PC-3 (cell line): ENCODE measurements at regions not wholly inside any gene's neighbourhood (a gene's known extent, or its start where the extent isn't known, plus 50 kb on each side); places are given as distances from the start of the nearest gene placed in this dataset.

Experiments
- EZH2 ChIP-seq: fragments of 300-600 bp; sonication (generic); IDR thresholded peaks from one replicate; pipeline ENCODE4 v1.6.1; 2017; ENCODE audit warnings: antibody characterized with exemption, mild to moderate bottlenecking, low read length; ENCODE audit not compliant: unreplicated experiment
- TF ChIP-seq, protein P1 (sequence below): fragments of 300-600 bp; sonication (generic); conservative IDR thresholded peaks from 2 replicates; pipeline ENCODE4 v1.5.1; 2017; ENCODE audit warnings: antibody characterized with exemption, low read depth, mild to moderate bottlenecking, low read length

- TF ChIP-seq, protein P1, sequence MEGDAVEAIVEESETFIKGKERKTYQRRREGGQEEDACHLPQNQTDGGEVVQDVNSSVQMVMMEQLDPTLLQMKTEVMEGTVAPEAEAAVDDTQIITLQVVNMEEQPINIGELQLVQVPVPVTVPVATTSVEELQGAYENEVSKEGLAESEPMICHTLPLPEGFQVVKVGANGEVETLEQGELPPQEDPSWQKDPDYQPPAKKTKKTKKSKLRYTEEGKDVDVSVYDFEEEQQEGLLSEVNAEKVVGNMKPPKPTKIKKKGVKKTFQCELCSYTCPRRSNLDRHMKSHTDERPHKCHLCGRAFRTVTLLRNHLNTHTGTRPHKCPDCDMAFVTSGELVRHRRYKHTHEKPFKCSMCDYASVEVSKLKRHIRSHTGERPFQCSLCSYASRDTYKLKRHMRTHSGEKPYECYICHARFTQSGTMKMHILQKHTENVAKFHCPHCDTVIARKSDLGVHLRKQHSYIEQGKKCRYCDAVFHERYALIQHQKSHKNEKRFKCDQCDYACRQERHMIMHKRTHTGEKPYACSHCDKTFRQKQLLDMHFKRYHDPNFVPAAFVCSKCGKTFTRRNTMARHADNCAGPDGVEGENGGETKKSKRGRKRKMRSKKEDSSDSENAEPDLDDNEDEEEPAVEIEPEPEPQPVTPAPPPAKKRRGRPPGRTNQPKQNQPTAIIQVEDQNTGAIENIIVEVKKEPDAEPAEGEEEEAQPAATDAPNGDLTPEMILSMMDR = no peak
- TF ChIP-seq EZH2 = no peak
These were observed 116.9 kb upstream of the TIAM1 start for GRCh38 chr21:31460980-31461379.
